Rectal smooth muscle tissue (tissue), 1 donor: ENCODE measurements at regions not wholly inside any gene's neighbourhood (a gene's known extent, or its start where the extent isn't known, plus 50 kb on each side); places are given as distances from the start of the nearest gene placed in this dataset.
"Not testable (repeated sequence)": the region's sequence is repeated elsewhere in the genome, so short reads cannot be mapped to it uniquely, and the experiment has no call there.

Experiments
- H3K27ac ChIP-seq: one replicate; pipeline ENCODE4 v1.7.0; 2013; ENCODE audit warnings: low read depth, low read length, inconsistent platforms
- H3K27me3 ChIP-seq: one replicate; pipeline ENCODE4 v1.7.0; 2013; ENCODE audit warnings: low read length; ENCODE audit not compliant: control insufficient read depth, insufficient read depth
- H3K36me3 ChIP-seq: one replicate; pipeline ENCODE4 v1.7.0; 2013; ENCODE audit warnings: low read length; ENCODE audit not compliant: control insufficient read depth, insufficient read depth
- H3K4me1 ChIP-seq: one replicate; pipeline ENCODE4 v1.7.0; 2013; ENCODE audit warnings: low read length; ENCODE audit not compliant: control insufficient read depth, insufficient read depth
- H3K4me3 ChIP-seq: one replicate; pipeline ENCODE4 v1.7.0; 2013; ENCODE audit warnings: low read length
- H3K9ac ChIP-seq: one replicate; pipeline ENCODE4 v1.7.0; 2013; ENCODE audit warnings: low read length

GRCh38 chr1:147348592-147348991, 106.1 kb downstream of the CHD1L start:
- not testable (repeated sequence) for H3K27me3 ChIP-seq, H3K4me1 ChIP-seq, H3K9ac ChIP-seq, H3K36me3 ChIP-seq, H3K4me3 ChIP-seq, H3K27ac ChIP-seq

DNA sequence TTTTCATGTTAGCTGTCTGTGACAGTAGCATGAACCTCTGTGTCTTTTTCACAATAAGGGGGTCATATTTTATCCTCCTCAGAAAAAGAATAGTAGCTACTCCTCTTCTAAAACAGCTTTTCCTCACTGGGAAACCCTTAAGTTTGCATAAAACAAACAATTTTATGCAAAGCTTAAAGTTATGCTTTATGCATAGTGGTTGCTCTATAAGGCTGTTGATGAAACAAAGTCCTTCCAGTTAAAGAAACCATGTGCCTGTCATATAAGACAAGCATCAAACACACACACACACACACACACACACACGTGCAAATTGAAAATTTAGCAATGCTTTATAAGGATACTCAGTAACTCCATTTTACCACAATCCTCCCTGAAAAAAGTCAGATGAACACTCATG, 107.0 kb downstream of the CHD1L start:
- Histone ChIP-seq H3K4me3 (no peak overlapping the region), H3K27me3 (no peaks in the 10 kb centered on the region), H3K36me3 (no peaks in the 10 kb centered on the region), H3K9ac (no peak overlapping the region), H3K27ac (no peak overlapping the region), H3K4me1 (no peaks in the 10 kb centered on the region)

GRCh38 chr1:147351140-147351835, 108.8 kb downstream of the CHD1L start:
- Histone ChIP-seq H3K36me3 (no peaks in the 10 kb centered on the region), H3K27ac (no peak overlapping the region), H3K4me1 (no peaks in the 10 kb centered on the region), H3K27me3 (no peaks in the 10 kb centered on the region), H3K9ac (no peak overlapping the region), H3K4me3 (no peak overlapping the region)

DNA sequence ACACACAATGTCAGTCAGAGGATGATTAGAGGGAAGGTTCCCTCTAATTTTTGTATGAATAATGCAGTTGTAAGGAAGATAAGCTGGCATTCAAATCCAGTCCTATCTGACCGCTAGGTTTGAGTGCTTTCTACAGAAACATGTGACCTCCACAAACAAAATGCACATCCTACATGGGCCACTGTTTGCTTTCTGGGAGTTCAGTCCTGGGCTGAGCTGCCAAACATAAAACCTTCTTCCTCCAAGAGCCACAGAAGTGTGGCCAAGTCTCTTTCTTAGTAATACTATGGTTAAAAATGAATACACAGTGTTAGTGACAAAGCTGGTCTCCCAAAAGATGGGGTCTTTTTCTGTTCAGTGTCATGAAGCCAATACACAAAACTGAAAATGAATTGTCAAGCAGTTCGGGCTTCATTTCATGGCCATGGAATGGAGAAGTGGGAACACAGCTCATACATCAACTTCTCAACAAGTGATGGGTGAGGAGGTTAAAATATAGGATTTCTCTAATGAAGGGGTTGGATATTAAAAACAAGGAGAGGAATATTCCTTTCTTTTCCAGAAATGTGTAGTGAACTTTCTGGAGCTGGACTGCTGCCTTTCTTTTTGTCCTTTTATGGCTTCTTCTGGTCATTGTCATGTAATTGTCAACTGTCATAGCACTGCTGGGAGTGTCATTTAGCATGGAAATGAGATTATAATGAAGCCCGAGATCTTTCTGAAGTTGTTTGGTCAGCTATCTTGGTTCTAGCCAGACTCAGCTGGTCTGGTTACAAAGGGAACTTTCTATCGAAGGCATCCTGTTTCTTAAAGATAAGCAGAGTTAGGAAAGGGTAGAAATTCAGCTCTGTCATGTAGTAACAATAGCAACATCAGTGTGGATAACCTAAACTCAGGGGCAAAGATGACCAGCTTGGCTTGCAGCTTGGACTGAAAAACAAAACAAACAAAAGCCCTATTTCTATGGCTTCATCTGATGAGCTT, 135.1 kb downstream of the CHD1L start:
- H3K27ac ChIP-seq, result no peak overlapping the region
- H3K9ac ChIP-seq, result no peak overlapping the region
- no peaks in the 10 kb centered on the region for H3K36me3 ChIP-seq
- no peaks in the 10 kb centered on the region for H3K27me3 ChIP-seq
- no peaks in the 10 kb centered on the region for H3K4me1 ChIP-seq
- H3K4me3 ChIP-seq, result no peak overlapping the region

DNA sequence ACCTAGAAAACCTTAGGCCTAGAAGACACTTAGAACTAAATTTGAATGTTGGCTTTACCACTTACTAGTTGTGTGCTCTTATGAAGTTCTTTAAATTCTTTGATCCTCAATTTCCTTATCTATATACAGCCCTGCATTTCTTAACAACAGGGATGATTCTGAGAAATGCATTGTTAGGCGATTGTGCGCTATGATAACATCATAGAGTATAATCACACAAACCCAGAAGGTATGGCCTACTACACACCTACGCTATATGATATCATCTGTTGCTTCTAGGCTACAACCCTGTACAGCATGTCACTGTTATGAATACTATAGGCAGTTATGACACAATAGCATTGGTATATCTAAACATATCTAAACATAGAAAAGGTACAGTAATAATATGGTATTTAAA, 137.4 kb downstream of the CHD1L start:
- H3K4me1 ChIP-seq, result no peaks in the 10 kb centered on the region
- no peak overlapping the region for H3K27ac ChIP-seq
- no peaks in the 10 kb centered on the region for H3K27me3 ChIP-seq
- H3K9ac ChIP-seq, result no peak overlapping the region
- H3K36me3 ChIP-seq, result no peaks in the 10 kb centered on the region
- no peak overlapping the region for H3K4me3 ChIP-seq

GRCh38 chr1:147384804-147385203, 142.3 kb downstream of the CHD1L start:
- Histone ChIP-seq H3K27ac (no peak overlapping the region), H3K9ac (no peak overlapping the region), H3K36me3 (no peaks in the 10 kb centered on the region), H3K27me3 (no peaks in the 10 kb centered on the region), H3K4me1 (no peaks in the 10 kb centered on the region), H3K4me3 (no peak overlapping the region)

- Histone ChIP-seq H3K36me3 (no peaks in the 10 kb centered on the region), H3K4me1 (no peaks in the 10 kb centered on the region), H3K9ac (no peak overlapping the region), H3K27me3 (no peaks in the 10 kb centered on the region), H3K27ac (no peak overlapping the region), H3K4me3 (no peak overlapping the region)
Observed at GRCh38 chr1:147388969-147389368, 146.5 kb downstream of the CHD1L start.

DNA sequence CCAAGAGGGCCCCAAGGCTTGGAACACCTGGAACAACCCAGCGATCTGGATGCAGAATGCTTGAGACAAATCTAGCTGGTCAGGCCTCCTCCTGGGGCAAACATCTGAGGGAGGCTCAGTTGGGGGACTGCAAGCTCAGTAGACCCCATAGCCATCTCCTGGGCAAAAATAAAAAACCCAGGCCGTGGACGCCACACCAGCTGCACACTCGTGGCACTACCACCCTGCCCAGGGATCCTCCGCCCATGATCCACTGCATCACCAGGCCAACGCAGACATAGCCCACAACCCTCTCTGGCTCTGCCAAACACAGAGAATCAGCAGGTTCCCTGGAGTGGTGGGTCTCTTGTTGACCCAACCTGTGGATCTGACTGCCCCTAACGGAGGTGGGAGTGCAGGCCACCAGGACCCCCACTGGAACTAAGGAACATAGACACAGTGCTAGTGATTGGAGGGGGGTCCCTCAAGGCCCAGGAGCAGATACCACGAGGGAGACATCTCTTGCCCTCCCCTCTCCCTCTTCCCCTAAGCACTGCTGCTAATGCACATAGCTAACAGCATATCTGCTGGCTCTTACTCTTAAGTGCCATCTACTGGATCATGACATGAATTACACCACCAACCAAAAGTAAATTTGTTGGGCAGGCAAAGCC, 147.2 kb downstream of the CHD1L start:
- Histone ChIP-seq H3K4me1 (no peaks in the 10 kb centered on the region), H3K36me3 (no peaks in the 10 kb centered on the region), H3K27ac (no peak overlapping the region), H3K27me3 (no peaks in the 10 kb centered on the region), H3K9ac (no peak overlapping the region), H3K4me3 (no peak overlapping the region)

DNA sequence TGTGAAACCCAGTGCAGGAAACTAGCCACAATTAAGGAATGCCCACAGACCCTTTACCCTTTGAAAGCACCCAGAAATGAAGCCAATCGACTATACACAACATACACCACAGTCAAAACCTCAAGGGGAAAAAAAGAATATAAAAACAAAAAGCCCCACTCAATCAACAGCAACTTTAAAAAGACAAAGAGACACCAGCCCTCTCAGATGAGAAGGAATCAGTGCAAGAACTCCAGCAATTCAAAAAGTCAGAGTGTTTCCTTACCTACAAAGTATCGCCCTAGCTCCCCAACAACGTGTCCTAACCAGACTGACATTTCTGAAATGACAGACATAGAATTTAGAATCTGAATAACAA, 147.7 kb downstream of the CHD1L start:
- no peak overlapping the region for H3K27ac ChIP-seq
- H3K4me1 ChIP-seq, result no peaks in the 10 kb centered on the region
- no peak overlapping the region for H3K4me3 ChIP-seq
- H3K27me3 ChIP-seq, result no peaks in the 10 kb centered on the region
- H3K36me3 ChIP-seq, result no peaks in the 10 kb centered on the region
- H3K9ac ChIP-seq, result no peak overlapping the region

GRCh38 chr1:147391114-147391513, 148.6 kb downstream of the CHD1L start:
- Histone ChIP-seq H3K27ac (no peak overlapping the region), H3K4me3 (no peak overlapping the region), H3K36me3 (no peaks in the 10 kb centered on the region), H3K4me1 (no peaks in the 10 kb centered on the region), H3K9ac (no peak overlapping the region), H3K27me3 (no peaks in the 10 kb centered on the region)

DNA sequence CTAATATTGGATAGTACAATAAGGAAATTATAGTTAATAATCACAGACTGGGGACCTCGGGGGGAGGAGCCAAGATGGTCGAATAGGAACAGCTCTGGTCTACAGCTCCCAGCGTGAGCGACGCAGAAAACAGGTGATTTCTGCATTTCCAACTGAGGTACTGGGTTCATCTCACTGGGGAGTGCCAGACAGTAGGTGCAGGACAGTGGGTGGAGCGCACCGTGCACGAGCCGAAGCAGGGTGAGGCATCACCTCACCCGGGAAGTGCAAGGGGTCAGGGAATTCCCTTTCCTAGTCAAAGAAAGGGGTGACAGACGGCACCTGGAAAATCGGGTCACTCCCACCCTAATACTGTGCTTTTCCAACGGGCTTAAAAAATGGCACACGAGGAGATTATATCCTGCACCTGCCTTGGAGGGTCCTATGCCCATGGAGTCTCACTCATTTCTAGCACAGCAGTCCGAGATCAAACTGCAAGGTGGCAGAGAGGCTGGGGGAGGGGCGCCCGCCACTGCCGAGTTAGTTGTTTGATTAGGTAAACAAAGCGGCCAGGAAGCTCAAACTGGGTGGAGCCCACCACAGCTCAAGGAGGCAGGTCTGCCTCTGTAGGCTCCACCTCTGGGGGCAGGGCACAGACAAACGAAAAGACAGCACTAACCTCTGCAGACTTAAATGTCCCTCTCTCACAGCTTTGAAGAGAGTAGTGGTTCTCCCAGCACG, 138.8 kb upstream of the BCL9 start:
- not testable (repeated sequence) for H3K9ac ChIP-seq, H3K4me1 ChIP-seq, H3K36me3 ChIP-seq, H3K27me3 ChIP-seq, H3K27ac ChIP-seq
- peak overlapping the region; percentile 15 for H3K4me3 ChIP-seq

- not testable (repeated sequence) for H3K4me1 ChIP-seq, H3K4me3 ChIP-seq, H3K27ac ChIP-seq, H3K36me3 ChIP-seq, H3K27me3 ChIP-seq, H3K9ac ChIP-seq
Observed at GRCh38 chr1:147404344-147404743, 137.0 kb upstream of the BCL9 start.
